Fibroblast of skin of left biceps (primary cell): ENCODE measurements at regions not wholly inside any gene's neighbourhood (a gene's known extent, or its start where the extent isn't known, plus 50 kb on each side); places are given as distances from the start of the nearest gene placed in this dataset.
"Not testable (repeated sequence)": the region's sequence is repeated elsewhere in the genome, so short reads cannot be mapped to it uniquely, and the experiment has no call there.

Source experiments
- DNase-seq, 2 experiments: peaks; one replicate each; pipeline ENCODE4 v3.0.0-alpha.2; 2013; ENCODE audit warnings: low read depth in 2 of 2

GRCh38 chr4:60865273-60865672 is 334.9 kb upstream of the ADGRL3 start:
- peak in 1 of 2 experiments; percentile 5 for DNase-seq

GRCh38 chr4:60868232-60868960 is 331.7 kb upstream of the ADGRL3 start:
- no peak for DNase-seq

GRCh38 chr4:60879135-60879701 is 320.9 kb upstream of the ADGRL3 start:
- DNase-seq = no peak

GRCh38 chr4:60884587-60884986 is 315.5 kb upstream of the ADGRL3 start:
- DNase-seq = peak; percentile 87 to 88

DNA sequence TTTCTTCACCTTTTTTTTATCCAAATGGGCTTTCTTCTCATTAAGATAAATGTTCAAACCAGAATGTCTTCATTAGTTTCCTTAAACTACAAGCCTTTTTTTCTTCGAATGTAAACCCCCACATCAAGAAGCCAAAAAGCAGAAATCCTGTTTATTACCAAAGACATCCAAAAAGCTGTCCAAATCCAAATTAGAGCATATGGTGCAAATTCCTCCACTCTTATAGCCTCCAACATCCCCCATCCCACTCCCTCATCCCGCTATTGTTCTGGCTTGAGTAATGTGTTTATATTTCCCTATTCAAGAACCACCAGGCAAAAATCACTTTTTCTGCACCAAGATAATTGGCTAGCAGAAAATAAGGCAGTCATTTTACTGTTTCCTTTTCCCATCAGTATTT is 315.1 kb upstream of the ADGRL3 start:
- DNase-seq = no peak

DNA sequence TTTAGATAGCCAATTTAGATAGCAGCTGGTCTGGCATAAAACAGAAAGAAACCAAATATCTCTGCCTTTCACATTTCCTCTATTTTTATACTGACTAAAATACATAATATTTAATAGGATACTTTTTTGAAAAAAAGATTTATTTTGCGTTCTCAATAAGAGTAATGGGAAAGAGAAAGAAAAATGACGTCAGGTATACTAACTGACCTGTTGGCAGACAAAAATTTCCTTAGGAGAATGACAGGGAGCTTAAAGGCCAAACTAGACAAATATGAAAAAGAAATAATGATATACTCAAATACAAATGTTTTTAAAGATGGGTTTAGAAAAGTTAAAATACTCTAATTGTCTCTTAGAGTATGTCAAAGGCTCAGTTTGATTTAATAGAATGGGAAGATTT is 309.4 kb upstream of the ADGRL3 start:
- no peak for DNase-seq

- no peak for DNase-seq
These were observed 308.2 kb upstream of the ADGRL3 start for GRCh38 chr4:60891947-60892346.

- peak in 1 of 2 experiments; percentile 24 for DNase-seq
These were observed 302.7 kb upstream of the ADGRL3 start for GRCh38 chr4:60897415-60897814.

- no peak for DNase-seq
These were observed 295.0 kb upstream of the ADGRL3 start for GRCh38 chr4:60905162-60905561.

GRCh38 chr4:60911127-60911526 is 289.0 kb upstream of the ADGRL3 start:
- DNase-seq = no peak

- DNase-seq = peak; percentile 40 to 42
These were observed 287.1 kb upstream of the ADGRL3 start for GRCh38 chr4:60913002-60913401.

DNA sequence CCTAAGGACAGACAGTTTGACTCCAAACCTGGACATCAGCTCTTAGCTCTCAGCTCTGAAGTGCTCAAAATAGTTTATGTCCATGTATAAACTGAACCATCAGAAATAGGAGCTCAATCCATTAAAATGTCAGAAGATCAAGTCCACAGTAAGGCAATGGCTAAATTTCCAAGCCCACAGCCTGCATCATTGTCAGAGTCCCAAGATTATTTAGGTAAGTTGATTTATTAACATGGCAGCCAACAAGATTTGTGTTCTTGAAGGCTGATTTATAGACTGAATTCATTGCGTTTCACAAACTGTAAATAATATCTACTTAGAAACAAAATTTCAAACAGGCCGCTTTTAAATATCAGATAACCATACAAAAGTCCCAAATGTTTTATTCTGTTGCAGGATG is 286.5 kb upstream of the ADGRL3 start:
- no peak for DNase-seq

DNA sequence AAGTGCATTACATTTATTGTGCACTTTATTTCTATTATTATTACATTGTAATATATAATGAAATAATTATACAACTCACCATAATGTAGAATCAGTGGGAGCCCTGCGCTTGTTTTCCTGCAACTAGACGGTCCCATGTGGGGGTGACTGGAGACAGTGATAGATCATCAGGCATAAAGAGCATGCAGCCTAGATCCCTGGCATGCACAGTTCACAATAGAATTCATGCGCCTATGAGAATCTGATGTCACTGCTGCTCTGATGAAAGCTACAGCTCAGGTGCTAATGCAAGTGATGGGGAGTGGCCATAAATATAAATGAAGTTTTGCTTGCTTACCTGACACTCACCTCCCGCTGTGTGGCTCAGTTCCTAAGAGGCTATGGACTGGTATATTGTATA is 278.4 kb upstream of the ADGRL3 start:
- not testable (repeated sequence) for DNase-seq

GRCh38 chr4:60923075-60923474 is 277.1 kb upstream of the ADGRL3 start:
- no peak for DNase-seq

DNA sequence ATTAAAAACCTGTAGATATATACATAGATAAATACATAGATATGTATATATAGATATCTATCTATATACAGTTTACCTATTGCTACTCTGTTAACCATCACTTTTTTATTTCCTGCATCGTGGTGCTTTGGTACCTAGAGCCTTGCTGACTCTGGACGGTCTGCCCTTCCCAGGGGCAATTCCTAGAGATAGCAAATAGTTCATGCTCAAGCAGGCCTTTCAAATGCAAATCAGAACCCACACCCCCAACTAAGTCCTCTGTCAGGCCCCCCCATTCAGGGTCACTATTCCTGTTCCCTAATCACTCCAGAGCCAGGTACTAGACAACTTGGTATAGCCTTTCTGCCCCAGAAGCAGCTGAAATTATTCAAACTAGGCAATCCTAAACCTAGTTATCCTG is 273.5 kb upstream of the ADGRL3 start:
- no peak for DNase-seq

DNA sequence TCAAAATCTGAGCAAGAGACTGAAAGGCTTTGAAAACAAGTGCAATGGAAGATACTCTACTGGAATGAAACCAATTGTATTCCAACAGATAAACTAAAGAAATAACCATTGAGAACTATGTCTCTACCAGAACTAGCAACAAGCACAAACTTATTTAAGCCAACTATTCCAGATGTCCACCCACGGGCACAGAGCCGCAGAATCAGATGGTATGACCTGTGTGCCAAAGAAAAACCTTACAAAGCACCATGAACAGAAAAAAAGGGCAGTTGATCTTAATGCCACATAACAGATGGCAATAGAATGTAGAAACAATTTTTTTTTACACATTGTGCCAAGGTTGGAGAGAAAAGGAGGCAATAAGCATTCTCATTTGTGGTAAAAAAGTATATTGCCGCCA is 269.3 kb upstream of the ADGRL3 start:
- DNase-seq = no peak

DNA sequence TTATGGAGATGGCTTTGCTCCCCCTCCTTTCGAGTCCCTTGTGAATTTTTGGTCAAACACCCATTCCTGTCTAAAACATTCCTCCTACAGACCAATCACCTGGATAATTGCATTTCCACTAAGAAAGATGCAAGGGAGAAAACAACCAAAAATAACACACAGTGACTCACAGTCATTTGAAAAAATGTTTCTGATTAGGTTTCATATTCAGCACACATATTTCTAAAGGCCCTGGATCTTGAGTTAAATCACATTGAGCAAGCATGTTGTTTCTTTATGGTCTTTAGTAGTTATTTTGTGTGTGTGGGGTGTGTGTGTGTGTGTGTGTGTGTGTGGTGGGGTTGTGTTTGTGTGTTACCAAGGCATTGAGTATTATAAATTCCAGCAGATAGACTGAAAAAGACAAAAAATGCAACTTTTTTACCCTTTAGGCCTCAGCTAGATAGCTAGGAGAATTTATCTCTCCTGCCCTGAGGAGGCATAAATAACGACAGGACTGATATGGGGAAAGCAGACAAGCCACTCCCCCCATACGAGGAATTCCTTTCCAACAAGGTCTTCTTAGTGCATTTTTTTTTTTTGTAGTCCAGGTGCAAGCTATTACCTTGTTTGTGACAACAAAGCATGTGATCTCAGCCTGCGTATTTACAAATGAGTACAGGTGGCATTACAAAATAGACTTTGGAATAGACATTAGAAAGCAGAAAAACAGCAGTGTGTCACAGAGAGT is 265.4 kb upstream of the ADGRL3 start:
- DNase-seq = no peak

GRCh38 chr4:60938181-60938580 is 261.9 kb upstream of the ADGRL3 start:
- no peak for DNase-seq

GRCh38 chr4:60938621-60939020 is 261.5 kb upstream of the ADGRL3 start:
- DNase-seq = no peak

- no peak for DNase-seq
These were observed 256.1 kb upstream of the ADGRL3 start for GRCh38 chr4:60944060-60944459.

DNA sequence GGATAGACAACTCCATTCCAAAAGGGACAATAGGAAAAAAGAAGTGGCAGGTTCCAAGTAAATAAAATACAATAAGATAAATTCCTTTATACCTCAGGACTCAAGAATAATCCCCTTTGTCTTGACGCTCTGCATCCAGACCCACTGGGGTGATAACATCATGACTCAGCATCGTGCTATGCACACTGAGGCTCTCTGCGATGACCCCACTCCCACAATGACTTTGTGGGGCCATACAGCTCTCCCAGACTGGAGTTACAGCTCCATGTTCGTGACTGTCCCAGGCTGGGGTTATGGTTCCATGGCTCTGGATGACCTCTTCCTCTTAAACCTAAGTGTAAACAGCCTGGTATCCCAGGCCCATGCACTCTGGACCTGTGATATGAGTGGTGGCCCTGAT is 254.5 kb upstream of the ADGRL3 start:
- no peak for DNase-seq

DNA sequence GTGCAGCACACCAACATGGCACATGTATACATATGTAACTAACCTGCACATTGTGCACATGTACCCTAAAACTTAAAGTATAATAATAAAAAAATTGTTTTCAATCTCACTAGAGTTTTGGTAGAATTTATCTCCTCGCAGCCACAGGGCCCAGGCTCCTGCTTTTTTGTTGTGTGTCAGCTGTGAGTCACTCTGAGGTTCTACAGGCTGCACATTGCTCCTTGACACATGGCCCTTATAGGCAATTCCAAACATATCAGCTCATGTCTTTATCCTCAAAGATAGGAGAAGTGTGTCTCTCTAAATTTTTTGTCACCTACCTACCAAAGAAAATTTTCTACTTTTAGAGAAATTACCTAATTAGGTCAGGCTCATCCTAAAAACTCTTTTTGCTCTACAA is 252.1 kb upstream of the ADGRL3 start:
- no peak for DNase-seq

GRCh38 chr4:60952921-60953320 is 247.2 kb upstream of the ADGRL3 start:
- no peak for DNase-seq
